ENCODE measurements at regions not wholly inside any gene's neighbourhood (a gene's known extent, or its start where the extent isn't known, plus 50 kb on each side); places are given as distances from the start of the nearest gene placed in this dataset.

DNA sequence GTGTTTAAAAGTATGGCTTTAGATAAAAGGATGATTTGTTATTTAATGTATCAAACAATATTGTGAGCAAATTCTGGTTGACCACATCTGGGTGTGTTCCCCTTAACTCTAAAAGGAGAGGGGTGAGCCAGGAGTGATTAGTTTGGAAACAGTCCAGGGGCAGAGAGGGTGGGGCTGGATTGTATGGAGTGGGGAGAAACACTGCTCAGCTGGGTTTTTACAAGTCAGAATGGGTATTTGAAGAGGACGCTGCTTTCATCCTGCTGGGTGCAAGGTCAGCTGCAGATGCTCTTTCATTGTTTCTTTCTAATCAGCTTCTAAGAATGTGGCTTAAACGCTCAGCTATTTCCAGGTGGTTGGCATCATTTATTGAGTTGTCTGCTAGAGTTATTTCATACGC lies 82.8 kb upstream of the LIMCH1 start:
- Mint-ChIP-seq H3K4me1 (peaks cover 44 to 45% of the 10 kb centered on the region in 2 experiments), H3K36me3 (ENCODE audit: insufficient read depth in 1 of 3, low read depth in 3 of 3) (peaks cover 0 to 2% (median 0%) of the 10 kb centered on the region in 3 experiments; a peak in 2 of 7 replicates), H3K9me3 (peaks cover 0 to 2% of the 10 kb centered on the region in 2 experiments; a peak in 3 of 5 replicates), H3K4me3 (no peak overlapping the region), H3K27ac (no peak overlapping the region), H3K27me3 (ENCODE audit: low read depth) (peaks cover 1% of the 10 kb centered on the region)
- H3K27me3 ChIP-seq (ENCODE audit: insufficient read depth, low read length): no peaks in the 10 kb centered on the region
- no peak overlapping the region for H3K56ac ChIP-seq (ENCODE audit: insufficient read length, low read depth, low read length)
- H3K9me3 ChIP-seq (ENCODE audit: control insufficient read depth, low read depth, low read length): no peaks in the 10 kb centered on the region
- no peak overlapping the region for H3K4me2 ChIP-seq (ENCODE audit: insufficient read depth, insufficient read length, low read length)
- no peaks in the 10 kb centered on the region for H4K20me1 ChIP-seq (ENCODE audit: control insufficient read depth, insufficient read depth, insufficient read length)
- H4K8ac ChIP-seq (replicated peaks; ENCODE audit: insufficient read length, low read depth, low read length): no peak overlapping the region
- no peak overlapping the region for H3K18ac ChIP-seq (ENCODE audit: insufficient read length, low read depth, low read length)
- H3T11ph ChIP-seq (ENCODE audit: low read length): no peak overlapping the region
- no peak overlapping the region for H2BK120ac ChIP-seq (ENCODE audit: low read depth, low read length, poor library complexity, severe bottlenecking)
- no peak overlapping the region for H2BK15ac ChIP-seq (ENCODE audit: low read depth, low read length)
- H3K4me1 ChIP-seq (ENCODE audit: insufficient read depth, low read length): peaks cover 4% of the 10 kb centered on the region; the same call in 1 of the 2 replicates
- no peak overlapping the region for H3K23ac ChIP-seq (ENCODE audit: insufficient read length, low read depth, low read length)
- TF ChIP-seq, protein P1, sequence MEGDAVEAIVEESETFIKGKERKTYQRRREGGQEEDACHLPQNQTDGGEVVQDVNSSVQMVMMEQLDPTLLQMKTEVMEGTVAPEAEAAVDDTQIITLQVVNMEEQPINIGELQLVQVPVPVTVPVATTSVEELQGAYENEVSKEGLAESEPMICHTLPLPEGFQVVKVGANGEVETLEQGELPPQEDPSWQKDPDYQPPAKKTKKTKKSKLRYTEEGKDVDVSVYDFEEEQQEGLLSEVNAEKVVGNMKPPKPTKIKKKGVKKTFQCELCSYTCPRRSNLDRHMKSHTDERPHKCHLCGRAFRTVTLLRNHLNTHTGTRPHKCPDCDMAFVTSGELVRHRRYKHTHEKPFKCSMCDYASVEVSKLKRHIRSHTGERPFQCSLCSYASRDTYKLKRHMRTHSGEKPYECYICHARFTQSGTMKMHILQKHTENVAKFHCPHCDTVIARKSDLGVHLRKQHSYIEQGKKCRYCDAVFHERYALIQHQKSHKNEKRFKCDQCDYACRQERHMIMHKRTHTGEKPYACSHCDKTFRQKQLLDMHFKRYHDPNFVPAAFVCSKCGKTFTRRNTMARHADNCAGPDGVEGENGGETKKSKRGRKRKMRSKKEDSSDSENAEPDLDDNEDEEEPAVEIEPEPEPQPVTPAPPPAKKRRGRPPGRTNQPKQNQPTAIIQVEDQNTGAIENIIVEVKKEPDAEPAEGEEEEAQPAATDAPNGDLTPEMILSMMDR (conservative IDR thresholded peaks at IDR 0.05): no peak
- no peaks in the 10 kb centered on the region for H3K79me2 ChIP-seq (ENCODE audit: insufficient read depth, low read length)
- WGBS (ENCODE audit: extremely low coverage, insufficient read length, low lambda C conversion rate): no CpG with 5 or more reads among the region's 3 CpGs
- no peak overlapping the region for H4K91ac ChIP-seq (ENCODE audit: insufficient read length, low read depth, low read length)
- DNase-seq: peak; percentile 43
- H2BK12ac ChIP-seq (ENCODE audit: insufficient read length, low read depth, low read length): no peak overlapping the region
- no peak overlapping the region for H3K14ac ChIP-seq (ENCODE audit: insufficient read depth, low read length)
- no peak overlapping the region for H2AFZ ChIP-seq (ENCODE audit: low read length)
- no peak overlapping the region for H2BK20ac ChIP-seq (ENCODE audit: low read depth, low read length, poor library complexity, severe bottlenecking)
- H2AK5ac ChIP-seq (ENCODE audit: insufficient read length, low read length): no peak overlapping the region
- H3K9ac ChIP-seq (ENCODE audit: extremely low read depth, insufficient read length, low read length): no peak overlapping the region
- H3K27ac ChIP-seq (ENCODE audit: insufficient read length, low read depth, low read length): no peak overlapping the region
- H2BK5ac ChIP-seq (ENCODE audit: insufficient read length, low read length): no peak overlapping the region
- H4K5ac ChIP-seq (ENCODE audit: insufficient read length, low read depth, low read length): no peak overlapping the region
- no peaks in the 10 kb centered on the region for H3K23me2 ChIP-seq (ENCODE audit: insufficient read length, low read depth, low read length, poor library complexity, severe bottlenecking)
- H3K79me1 ChIP-seq (ENCODE audit: insufficient read depth, low read depth, low read length, poor library complexity, severe bottlenecking): no peaks in the 10 kb centered on the region
- H3K4ac ChIP-seq (ENCODE audit: low read depth, low read length): no peak overlapping the region
